ENCODE measurements at regions not wholly inside any gene's neighbourhood (a gene's known extent, or its start where the extent isn't known, plus 50 kb on each side); places are given as distances from the start of the nearest gene placed in this dataset.

DNA sequence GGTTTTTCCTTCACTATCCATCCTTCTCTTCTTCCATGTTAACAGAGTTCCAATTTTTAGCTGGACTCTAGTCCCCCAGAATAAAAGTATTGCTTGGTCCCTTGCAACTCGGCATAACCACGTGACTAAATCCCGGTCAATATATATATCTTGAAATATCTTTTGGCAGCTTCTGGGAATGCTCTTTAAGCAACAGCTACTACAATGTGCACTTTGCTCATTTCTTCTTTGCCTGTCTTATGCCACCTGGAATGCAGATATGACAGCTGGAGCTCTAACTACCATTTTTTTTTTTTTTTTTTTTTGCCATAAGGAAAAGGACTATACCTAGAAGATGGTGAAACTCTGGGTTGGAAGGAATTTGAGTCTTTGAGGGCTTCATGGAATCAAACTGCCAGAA is 82.6 kb downstream of the GCNT4 start:
- TF ChIP-seq, protein P1, sequence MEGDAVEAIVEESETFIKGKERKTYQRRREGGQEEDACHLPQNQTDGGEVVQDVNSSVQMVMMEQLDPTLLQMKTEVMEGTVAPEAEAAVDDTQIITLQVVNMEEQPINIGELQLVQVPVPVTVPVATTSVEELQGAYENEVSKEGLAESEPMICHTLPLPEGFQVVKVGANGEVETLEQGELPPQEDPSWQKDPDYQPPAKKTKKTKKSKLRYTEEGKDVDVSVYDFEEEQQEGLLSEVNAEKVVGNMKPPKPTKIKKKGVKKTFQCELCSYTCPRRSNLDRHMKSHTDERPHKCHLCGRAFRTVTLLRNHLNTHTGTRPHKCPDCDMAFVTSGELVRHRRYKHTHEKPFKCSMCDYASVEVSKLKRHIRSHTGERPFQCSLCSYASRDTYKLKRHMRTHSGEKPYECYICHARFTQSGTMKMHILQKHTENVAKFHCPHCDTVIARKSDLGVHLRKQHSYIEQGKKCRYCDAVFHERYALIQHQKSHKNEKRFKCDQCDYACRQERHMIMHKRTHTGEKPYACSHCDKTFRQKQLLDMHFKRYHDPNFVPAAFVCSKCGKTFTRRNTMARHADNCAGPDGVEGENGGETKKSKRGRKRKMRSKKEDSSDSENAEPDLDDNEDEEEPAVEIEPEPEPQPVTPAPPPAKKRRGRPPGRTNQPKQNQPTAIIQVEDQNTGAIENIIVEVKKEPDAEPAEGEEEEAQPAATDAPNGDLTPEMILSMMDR (conservative IDR thresholded peaks at IDR 0.05; ENCODE audit: low read depth, low read length) = no peak
- no peak for TF ChIP-seq EZH2 (IDR thresholded peaks at IDR 0.05; ENCODE audit: low read length, unreplicated experiment)

Data from PC-3 (cell line).